DND-41 (cell line): ENCODE measurements at regions not wholly inside any gene's neighbourhood (a gene's known extent, or its start where the extent isn't known, plus 50 kb on each side); places are given as distances from the start of the nearest gene placed in this dataset.

Experiments used
- EZH2 ChIP-seq: IDR thresholded peaks from 3 replicates; pipeline ENCODE4 v1.6.1; 2012; ENCODE audit warnings: borderline replicate concordance, low read depth, mild to moderate bottlenecking, moderate library complexity, low read length, inconsistent platforms; ENCODE audit not compliant: severe bottlenecking
- TF ChIP-seq, protein P1 (sequence below): IDR thresholded peaks from 2 replicates; pipeline ENCODE4 v1.5.1; 2012; ENCODE audit warnings: borderline replicate concordance, low read length, moderate library complexity, mild to moderate bottlenecking; ENCODE audit not compliant: poor library complexity, severe bottlenecking; ENCODE audit errors: extremely low read depth

DNA sequence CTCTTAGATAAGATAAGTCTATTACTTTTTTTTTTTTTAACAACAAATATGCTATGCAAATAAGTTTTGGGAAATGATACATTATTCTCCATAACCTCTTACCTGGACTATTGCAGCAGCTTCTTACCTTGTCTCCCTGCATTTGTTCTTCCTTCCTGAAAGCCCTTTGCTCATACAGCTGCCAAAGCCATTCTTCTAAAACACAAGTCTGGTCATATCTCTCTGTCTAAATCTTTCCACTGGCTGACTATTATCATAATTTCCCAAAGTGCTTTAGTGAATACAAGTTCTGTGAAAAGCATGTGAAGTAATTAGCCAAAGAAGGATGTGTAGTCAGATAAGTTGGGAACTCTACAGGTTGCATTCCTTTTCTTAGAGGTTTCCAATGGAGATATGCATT lies 115.4 kb upstream of the CNTLN start:
- TF ChIP-seq, protein P1, sequence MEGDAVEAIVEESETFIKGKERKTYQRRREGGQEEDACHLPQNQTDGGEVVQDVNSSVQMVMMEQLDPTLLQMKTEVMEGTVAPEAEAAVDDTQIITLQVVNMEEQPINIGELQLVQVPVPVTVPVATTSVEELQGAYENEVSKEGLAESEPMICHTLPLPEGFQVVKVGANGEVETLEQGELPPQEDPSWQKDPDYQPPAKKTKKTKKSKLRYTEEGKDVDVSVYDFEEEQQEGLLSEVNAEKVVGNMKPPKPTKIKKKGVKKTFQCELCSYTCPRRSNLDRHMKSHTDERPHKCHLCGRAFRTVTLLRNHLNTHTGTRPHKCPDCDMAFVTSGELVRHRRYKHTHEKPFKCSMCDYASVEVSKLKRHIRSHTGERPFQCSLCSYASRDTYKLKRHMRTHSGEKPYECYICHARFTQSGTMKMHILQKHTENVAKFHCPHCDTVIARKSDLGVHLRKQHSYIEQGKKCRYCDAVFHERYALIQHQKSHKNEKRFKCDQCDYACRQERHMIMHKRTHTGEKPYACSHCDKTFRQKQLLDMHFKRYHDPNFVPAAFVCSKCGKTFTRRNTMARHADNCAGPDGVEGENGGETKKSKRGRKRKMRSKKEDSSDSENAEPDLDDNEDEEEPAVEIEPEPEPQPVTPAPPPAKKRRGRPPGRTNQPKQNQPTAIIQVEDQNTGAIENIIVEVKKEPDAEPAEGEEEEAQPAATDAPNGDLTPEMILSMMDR = no peak
- no peak for TF ChIP-seq EZH2
